ENCODE measurements at regions not wholly inside any gene's neighbourhood (a gene's known extent, or its start where the extent isn't known, plus 50 kb on each side); places are given as distances from the start of the nearest gene placed in this dataset.

DNA sequence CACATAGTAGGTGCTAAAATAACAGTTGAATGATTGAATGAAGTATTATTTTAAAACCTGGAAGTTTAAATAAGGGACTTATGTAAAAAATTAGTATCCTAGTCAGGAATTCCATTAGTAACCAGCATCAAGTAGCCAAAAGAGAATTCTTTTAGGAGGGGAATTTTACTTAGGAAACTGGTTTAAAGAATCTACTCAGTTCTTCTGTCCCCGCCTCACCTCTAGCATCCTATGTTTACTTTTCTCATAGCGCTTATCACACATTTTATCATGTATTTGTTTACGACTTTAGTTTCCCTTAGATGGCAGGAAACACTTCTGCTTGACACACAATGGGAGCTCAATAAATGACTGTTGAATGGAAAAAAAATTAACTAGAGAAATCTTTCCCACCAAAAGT lies 229.0 kb downstream of the KLF5 start:
- Mint-ChIP-seq H3K36me3 (ENCODE audit: low read depth) (no peaks in the 10 kb centered on the region), H3K4me1 (ENCODE audit: low read depth) (no peaks in the 10 kb centered on the region), H3K9me3 (no peaks in the 10 kb centered on the region), H3K27ac (no peak overlapping the region), H3K27me3 (no peaks in the 10 kb centered on the region), H3K4me3 (no peak overlapping the region)
- ChIA-PET CTCF (no interaction called here), POLR2A (no interaction called here)
- Histone ChIP-seq H3K4me3 (ENCODE audit: low read length) (no peak overlapping the region), H3K36me3 (ENCODE audit: insufficient read depth, low read length) (no peaks in the 10 kb centered on the region), H3K4me1 (ENCODE audit: insufficient read depth, low read length) (no peaks in the 10 kb centered on the region), H3K27ac (ENCODE audit: low read depth in 1 of 2, low read length in 2 of 2) (no peak overlapping the region), H3K9me3 (ENCODE audit: control insufficient read depth in 1 of 2, insufficient read depth in 1 of 2, low read length in 2 of 2) (no peaks in the 10 kb centered on the region), H3K27me3 (ENCODE audit: control insufficient read depth in 1 of 2, insufficient read depth in 2 of 2, low read length in 2 of 2) (no peaks in the 10 kb centered on the region)
- intact Hi-C loops (cut with DNase I, micrococcal nuclease) = no loop called here
- no peak for DNase-seq
- TF ChIP-seq, protein P1, sequence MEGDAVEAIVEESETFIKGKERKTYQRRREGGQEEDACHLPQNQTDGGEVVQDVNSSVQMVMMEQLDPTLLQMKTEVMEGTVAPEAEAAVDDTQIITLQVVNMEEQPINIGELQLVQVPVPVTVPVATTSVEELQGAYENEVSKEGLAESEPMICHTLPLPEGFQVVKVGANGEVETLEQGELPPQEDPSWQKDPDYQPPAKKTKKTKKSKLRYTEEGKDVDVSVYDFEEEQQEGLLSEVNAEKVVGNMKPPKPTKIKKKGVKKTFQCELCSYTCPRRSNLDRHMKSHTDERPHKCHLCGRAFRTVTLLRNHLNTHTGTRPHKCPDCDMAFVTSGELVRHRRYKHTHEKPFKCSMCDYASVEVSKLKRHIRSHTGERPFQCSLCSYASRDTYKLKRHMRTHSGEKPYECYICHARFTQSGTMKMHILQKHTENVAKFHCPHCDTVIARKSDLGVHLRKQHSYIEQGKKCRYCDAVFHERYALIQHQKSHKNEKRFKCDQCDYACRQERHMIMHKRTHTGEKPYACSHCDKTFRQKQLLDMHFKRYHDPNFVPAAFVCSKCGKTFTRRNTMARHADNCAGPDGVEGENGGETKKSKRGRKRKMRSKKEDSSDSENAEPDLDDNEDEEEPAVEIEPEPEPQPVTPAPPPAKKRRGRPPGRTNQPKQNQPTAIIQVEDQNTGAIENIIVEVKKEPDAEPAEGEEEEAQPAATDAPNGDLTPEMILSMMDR (IDR thresholded peaks at IDR 0.05) = no peak
- no peak for ATAC-seq (ENCODE audit: poor library complexity)

DNA sequence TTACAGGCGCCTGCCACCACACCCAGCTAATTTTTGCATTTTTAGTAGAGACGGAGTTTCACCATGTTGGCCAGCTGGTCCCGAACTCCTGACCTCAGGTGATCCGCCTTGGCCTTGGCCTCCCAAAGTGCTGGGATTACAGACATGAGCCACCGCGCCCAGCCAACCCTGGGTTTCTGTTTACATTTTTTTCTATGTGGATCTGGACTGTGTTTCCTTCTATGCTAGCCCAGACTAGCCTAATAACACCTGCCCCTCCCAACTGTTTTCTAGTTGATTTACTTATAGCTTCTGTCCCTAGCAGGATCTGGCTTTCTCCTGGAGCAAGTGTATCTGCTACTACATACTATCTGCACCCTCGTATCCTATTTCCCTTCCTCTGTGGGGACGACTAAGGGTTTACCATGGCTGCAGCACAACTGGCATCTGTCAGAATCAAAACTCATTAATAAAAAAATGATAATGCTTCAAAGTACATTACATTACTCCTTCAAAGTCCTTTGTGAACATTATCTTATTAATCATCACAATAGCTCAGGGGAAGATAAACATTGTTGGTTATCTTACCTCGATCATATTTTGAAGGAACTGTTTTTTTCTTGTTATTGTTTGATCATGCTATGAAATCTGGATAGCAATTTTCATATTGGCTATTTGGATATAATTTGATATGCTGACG lies 228.3 kb downstream of the KLF5 start:
- no peaks in the 10 kb centered on the region for H3K4me1 ChIP-seq (ENCODE audit: insufficient read depth, low read length)
- Mint-ChIP-seq H3K9me3 (no peaks in the 10 kb centered on the region), H3K36me3 (ENCODE audit: low read depth) (no peaks in the 10 kb centered on the region), H3K4me1 (ENCODE audit: low read depth) (no peaks in the 10 kb centered on the region), H3K27ac (no peak overlapping the region), H3K4me3 (no peak overlapping the region), H3K27me3 (no peaks in the 10 kb centered on the region)
- ChIA-PET CTCF (no interaction called here), POLR2A (no interaction called here)
- no peaks in the 10 kb centered on the region for H3K27me3 ChIP-seq (ENCODE audit: control insufficient read depth in 1 of 2, insufficient read depth in 2 of 2, low read length in 2 of 2)
- no peaks in the 10 kb centered on the region for H3K9me3 ChIP-seq (ENCODE audit: control insufficient read depth in 1 of 2, insufficient read depth in 1 of 2, low read length in 2 of 2)
- ATAC-seq (ENCODE audit: poor library complexity) (no peak), DNase-seq (no peak)
- no peak overlapping the region for H3K27ac ChIP-seq (ENCODE audit: low read depth in 1 of 2, low read length in 2 of 2)
- H3K36me3 ChIP-seq (ENCODE audit: insufficient read depth, low read length) = no peaks in the 10 kb centered on the region
- no peak overlapping the region for H3K4me3 ChIP-seq (ENCODE audit: low read length)
- TF ChIP-seq, protein P1 (IDR thresholded peaks at IDR 0.05) = no peak
- intact Hi-C loops (cut with DNase I, micrococcal nuclease) = no loop called here

GRCh38 chr13:73286177-73286576 lies 227.4 kb downstream of the KLF5 start:
- Histone ChIP-seq H3K36me3 (ENCODE audit: insufficient read depth, low read length) (no peaks in the 10 kb centered on the region), H3K4me1 (ENCODE audit: insufficient read depth, low read length) (no peaks in the 10 kb centered on the region), H3K27ac (ENCODE audit: low read depth in 1 of 2, low read length in 2 of 2) (no peak overlapping the region), H3K27me3 (ENCODE audit: control insufficient read depth in 1 of 2, insufficient read depth in 2 of 2, low read length in 2 of 2) (no peaks in the 10 kb centered on the region), H3K4me3 (ENCODE audit: low read length) (no peak overlapping the region), H3K9me3 (ENCODE audit: control insufficient read depth in 1 of 2, insufficient read depth in 1 of 2, low read length in 2 of 2) (no peaks in the 10 kb centered on the region)
- Mint-ChIP-seq H3K4me1 (ENCODE audit: low read depth) (no peaks in the 10 kb centered on the region), H3K4me3 (no peak overlapping the region), H3K36me3 (ENCODE audit: low read depth) (no peaks in the 10 kb centered on the region), H3K27ac (no peak overlapping the region), H3K9me3 (no peaks in the 10 kb centered on the region), H3K27me3 (no peaks in the 10 kb centered on the region)
- ChIA-PET POLR2A (no interaction called here), CTCF (no interaction called here)
- DNase-seq (no peak), ATAC-seq (ENCODE audit: poor library complexity) (no peak)
- intact Hi-C loops (cut with DNase I, micrococcal nuclease) = no loop called here
- TF ChIP-seq, protein P1 (IDR thresholded peaks at IDR 0.05) = no peak
